Keratinocyte (primary cell): ENCODE measurements at regions not wholly inside any gene's neighbourhood (a gene's known extent, or its start where the extent isn't known, plus 50 kb on each side); places are given as distances from the start of the nearest gene placed in this dataset.

Experiments
- CTCF ChIP-seq, 3 experiments: IDR thresholded peaks in 1 of 3; conservative IDR thresholded peaks in 1 of 3; optimal IDR thresholded peaks in 1 of 3; 2 replicates in 2 of 3; 3 replicates in 1 of 3; pipeline versions ENCODE3 to v1.5.1; 2011; ENCODE audit warnings: low read length in 3 of 3, mild to moderate bottlenecking in 3 of 3, moderate library complexity in 2 of 3, control low read depth in 1 of 3, inconsistent platforms in 1 of 3; ENCODE audit not compliant: insufficient read depth in 2 of 3; ENCODE audit errors: extremely low read depth in 1 of 3
- EZH2 ChIP-seq: IDR thresholded peaks from one replicate; pipeline ENCODE4 v1.6.1; 2012; ENCODE audit warnings: inconsistent platforms, mild to moderate bottlenecking, low read length, moderate library complexity

GRCh38 chr13:33582121-33582520, 235.8 kb upstream of the RFC3 start:
- TF ChIP-seq CTCF (optimal IDR thresholded peaks at IDR 0.05 in 1 of 3, IDR thresholded peaks at IDR 0.05 in 1 of 3, conservative IDR thresholded peaks at IDR 0.05 in 1 of 3; ENCODE audit: extremely low read depth in 1 of 3, insufficient read depth in 2 of 3, low read length in 3 of 3) (no peak), EZH2 (no peak)
